HG03432 (cell line): ENCODE measurements at regions not wholly inside any gene's neighbourhood (a gene's known extent, or its start where the extent isn't known, plus 50 kb on each side); places are given as distances from the start of the nearest gene placed in this dataset.
"Not testable (repeated sequence)": the region's sequence is repeated elsewhere in the genome, so short reads cannot be mapped to it uniquely, and the experiment has no call there.

Experiments
- ATAC-seq: cut with Tn5 transposase; IDR thresholded peaks from one replicate; pipeline ENCODE4 v1.9.1; 2021; ENCODE audit warnings: mild to moderate bottlenecking, moderate library complexity; ENCODE audit not compliant: unreplicated experiment

DNA sequence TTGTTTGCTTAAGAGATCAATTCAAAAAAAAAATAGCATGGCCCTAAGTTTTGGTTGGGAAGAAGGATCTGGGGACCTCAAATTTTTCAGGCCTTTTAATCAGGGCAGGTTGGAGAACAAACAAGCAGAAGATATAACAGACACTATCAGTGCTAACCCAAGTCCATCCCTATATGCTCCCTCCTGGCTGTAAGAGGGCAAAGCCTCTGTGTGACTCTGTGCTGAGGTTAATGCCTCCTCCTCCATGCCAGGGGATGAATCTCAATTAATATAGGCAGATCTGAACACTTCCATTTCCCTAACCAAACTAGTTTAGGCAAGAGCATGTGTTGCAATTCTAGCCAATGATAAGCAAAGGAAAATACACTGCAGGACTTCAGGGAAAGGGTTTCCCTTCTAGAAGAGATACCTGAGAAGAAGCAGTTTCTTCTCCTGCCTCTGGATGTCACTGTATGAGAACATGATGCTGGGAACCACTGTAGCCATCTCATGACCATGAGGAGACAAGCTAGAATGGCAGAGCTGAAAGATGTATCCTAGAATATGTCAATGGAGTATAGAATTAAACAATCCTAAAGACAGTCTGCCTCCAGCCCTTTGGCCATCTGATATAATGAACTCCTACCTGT, 76.0 kb downstream of the CHD9NB start:
- ATAC-seq = peak; percentile 56

DNA sequence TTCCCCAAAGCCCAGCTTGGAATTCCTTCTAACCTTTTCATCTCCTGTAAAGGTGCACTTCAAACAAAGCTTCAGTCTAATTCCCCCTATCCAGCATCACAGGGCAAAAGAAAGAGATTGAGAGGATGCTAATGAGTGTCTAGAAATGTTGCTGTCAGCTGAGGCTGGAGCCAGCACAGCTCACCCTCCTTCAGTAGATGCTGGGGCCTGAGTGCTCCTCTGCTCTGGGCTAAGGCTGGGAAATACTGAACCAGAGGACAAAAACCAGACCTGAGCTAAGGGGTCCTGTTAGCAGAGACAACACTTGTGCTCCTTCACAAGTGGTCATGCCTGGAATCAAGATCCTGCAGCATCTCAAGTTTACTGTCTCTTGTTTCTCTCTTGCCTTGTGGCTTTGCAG, 85.0 kb downstream of the CHD9NB start:
- no peak for ATAC-seq

DNA sequence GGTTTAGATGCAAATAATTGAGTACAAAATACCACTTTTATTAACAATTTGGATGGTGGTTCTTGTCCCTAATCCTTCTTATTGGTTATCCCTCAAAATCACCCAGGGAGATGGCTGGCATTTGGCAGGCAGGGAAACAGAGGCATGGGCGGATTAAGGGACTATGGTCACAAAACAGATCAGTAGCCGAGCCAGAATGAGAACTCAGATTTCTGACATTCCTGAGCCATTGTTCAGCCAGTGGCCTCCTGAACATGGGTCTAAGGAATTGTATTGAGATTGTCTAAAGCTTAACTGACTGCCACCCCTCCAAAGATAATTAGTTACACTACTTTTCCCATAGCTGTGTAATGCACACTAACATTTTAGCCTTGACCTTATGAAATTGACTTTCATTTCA, 88.4 kb downstream of the CHD9NB start:
- ATAC-seq = no peak

DNA sequence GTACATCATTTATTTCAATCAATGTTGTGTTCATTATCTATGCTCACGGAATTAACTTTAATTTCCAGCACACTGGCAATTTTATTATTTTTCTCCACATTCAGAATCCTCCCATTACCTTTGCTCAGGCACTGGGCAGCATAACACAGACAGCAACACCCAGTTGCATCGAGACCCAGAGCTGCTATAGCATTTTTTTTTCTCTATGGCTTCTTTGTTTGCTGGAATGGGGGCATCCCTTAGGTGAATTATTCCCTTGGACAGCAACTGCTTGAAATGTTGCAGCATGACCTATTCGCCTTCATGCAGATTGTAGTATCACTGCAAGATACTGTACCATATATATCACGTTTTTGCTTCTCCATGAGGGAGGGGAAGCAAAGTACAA, 88.8 kb downstream of the CHD9NB start:
- no peak for ATAC-seq

DNA sequence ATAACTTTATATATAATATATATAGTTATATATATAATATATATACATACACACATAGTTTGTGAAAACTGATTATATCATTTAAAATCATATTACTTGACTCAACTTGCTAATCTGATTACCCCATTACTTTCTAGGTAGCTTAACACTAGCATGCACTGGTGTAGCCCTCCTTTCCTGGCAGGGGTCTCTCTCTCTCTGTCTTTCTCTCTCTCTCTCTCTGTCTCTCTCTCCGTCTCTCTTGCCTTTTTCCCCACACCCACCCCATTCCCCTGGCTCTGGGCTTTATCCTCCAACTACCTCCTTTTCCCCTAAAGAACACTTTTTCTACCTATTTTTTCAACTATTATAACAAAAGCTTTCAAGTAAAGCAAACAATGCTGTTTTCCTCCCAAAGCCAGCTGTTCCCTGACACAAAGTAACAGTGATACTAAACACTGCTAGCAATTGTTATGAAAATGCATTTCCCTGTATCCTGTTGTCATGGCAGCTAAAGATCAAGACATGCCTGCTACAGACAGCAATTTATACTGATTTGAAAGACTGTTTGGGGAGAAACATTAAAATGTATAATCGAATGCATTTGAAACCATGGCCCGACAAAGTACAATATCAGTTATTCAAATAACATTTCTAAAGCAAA, 89.4 kb downstream of the CHD9NB start:
- ATAC-seq = no peak

DNA sequence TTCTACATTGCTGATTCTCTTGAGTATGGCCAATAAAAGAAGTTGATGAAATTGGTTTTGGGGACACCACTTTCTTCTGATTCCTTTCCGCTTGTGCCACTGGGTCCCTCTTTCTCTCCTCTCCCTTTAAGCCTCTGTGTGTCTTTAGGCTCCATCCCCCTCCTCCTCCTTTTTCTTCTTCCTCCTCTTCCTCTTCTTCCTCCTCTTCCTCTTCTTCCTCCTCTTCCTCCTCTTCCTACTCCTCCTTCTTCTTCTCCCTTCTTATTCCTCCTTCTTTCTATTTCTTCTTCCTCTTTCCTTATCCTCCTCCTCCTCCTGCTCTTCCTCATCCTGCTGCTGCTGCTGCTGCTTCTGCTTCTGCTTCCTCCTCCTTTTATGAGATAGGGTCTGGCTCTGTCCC, 93.7 kb downstream of the CHD9NB start:
- no peak for ATAC-seq

DNA sequence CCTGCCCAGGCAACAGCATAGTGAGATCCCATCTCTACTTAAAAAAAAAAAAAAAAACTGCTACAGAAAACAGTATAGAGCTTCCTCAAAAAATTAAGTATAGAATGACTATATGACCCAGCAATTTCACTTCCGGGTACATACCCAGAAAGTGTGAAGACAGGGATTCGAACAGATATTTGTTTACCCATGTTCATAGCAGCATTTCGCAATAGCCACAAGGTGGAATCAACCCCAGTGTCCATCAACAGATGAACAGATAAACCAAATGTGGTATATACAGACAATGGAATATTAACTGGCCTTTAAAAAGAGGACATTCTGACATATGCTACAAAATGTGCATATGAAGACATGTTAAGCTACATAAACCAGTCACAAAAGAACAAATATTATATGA, 95.5 kb downstream of the CHD9NB start:
- no peak for ATAC-seq

DNA sequence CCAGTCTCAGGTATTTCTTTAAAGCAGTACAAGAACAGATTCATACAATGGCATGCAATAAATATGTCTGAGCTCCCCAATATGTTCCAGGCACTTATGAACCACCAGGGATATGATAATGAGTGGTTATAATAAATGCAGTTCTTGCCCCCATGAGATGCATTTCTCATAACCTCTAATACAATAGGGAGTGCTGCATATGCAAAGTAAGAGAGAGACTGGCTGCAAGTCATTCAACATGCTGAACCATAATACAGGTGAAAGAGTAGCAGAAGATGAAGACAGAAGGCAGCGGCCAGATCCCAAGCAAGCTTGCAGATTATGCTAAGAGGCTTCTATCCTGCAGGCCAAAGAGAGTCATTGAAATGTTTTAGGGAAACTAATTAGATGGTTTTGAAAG, 96.7 kb downstream of the CHD9NB start:
- no peak for ATAC-seq

DNA sequence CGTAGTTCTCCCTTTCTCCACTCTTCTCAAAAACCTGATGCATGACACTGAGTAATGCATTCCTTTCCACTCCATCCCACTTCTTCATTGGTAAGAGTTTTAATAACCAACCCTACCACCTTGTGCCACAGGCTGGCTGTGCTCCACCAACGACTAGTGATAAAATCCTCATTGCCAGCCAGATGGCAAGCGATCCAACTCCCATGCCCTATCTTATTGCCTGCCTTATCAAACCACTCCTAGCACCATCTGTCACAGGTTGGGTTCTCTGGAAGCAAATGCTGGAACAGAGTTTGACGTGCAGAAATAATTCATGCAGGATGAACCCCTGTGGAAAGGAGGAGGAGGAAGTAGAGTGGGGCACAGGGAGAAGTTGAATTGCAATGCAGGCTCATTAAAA, 99.5 kb downstream of the CHD9NB start:
- ATAC-seq = no peak

DNA sequence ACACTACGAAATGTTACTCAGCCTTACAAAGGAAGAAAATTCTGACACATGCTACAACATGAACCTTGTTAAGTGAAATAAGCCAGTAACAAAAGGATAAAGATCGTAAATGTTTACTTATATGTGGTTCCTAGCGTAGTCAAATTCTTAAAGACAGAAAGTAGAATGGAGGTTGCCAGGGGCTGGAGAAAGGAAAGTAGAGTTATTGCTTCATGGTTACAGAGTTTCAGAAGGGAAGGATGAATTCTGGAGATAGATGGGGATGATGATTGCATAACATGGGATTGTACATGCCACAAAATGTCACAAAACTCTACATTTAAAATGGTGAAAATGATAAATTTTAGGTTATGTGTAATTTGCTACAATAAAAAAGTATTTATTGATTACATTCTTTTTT, 103.8 kb downstream of the CHD9NB start:
- no peak for ATAC-seq

DNA sequence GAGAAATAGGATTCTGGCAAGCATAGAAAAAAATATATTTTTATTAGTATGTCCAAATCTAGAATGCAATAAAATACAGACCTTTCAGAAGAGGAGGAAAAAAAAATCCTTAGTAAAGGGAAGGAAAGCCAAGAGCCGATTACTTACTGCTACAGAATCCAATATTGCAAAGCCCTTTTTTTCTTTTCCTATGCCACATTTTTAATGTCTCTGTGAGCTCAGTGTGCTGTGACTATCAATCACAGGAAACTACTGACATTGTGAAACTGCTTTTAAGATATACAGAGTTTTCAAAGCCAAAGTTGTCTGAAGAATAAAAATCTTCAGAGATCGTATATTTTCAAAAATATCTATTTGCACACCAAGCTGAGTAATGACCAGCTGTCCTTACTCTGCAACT, 120.4 kb downstream of the CHD9NB start:
- no peak for ATAC-seq

DNA sequence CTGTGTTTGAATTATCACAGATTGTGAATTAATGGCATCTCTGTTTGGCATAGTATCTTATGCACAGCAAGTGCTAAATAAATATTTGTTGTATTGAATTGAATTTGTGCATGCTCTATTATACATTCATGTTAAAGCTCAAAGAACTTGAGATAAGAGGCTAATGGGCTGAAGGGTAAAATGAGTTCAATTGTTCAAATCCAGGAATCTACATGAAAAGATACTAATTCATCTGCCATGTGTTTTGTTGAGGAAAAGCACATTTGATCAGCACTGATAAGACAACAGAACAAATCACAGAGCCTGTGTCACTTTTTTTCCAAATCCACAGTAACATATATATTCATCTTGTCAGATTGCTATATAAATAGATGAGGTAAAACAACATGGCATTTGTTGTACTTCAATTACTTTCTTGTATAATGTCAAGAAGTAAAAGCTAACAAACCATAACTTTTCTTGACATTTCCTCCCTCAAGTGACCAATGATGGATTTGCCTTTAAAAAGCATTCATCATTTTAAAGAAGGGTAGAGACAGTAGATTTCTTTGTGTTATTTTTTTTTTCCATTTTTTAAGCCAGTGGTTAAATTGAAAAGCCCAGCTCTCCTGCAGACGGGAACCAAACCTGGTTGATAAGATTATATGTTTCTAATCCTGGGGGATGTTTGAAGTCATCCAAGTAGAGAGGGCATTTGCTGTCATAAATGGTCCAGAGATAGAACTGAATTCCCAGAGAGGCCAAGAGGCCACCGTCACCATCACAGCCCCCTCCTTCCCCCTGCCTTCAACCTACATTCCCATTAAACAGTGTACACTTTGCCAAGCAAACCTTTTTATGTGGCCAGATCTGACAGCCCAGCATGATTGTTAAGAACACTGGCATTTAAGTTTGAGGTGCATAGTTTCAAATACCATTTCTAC, 123.0 kb downstream of the CHD9NB start:
- ATAC-seq = no peak

DNA sequence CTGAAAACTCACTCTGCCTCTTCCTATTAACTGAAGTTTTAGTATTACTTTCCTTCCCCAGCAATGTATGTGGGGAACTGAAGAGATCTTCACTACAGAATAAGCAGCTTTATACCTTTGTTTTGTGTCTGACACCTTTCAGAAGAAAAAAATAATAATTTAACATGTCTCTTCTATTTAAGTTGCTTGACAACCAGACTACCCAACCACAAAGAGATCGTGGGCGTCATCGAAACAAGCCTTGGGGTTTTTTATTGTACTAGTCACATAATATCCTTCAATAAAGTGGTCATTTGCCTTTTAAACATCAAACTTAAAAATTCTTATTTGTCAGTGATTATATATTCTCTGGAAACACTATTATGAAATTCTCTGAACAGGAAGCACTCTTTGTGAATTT, 123.7 kb downstream of the CHD9NB start:
- no peak for ATAC-seq

DNA sequence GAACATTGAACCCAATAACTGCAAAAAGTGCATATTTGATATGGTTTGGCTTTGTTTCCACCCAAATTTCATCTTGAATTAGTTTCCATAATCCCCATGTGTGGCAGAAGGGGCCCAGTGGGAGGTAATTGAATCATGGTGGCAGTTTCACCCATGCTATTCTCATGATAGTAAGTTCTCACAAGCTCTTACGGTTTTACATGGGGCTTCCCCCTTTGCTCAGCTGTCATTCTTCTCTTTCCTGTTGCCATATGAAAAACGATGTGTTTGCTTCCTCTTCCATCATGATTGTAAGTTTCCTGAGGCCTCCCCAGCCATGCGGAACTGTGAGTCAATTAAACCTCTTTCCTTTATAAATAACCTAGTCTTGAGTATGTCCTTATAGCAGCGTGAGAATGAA, 127.6 kb downstream of the CHD9NB start:
- ATAC-seq = no peak

DNA sequence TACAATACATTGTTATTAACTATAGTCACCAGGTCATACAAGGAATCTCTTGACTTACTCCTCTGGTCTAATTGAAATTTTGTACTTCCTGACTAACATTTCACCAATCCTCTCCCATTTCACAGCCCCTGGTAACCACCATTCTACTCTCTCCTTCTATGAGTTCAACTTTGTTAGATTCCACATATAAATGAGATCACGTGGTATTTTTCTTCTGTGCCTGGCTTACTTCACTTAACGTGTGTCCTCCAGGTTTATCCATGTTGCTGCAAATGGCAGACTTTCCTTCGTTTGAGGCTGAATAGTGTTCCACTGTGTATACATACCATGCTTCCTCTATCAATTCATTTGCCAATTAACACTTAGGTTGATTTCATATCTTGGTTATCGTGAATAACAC, 128.5 kb downstream of the CHD9NB start:
- ATAC-seq = no peak

DNA sequence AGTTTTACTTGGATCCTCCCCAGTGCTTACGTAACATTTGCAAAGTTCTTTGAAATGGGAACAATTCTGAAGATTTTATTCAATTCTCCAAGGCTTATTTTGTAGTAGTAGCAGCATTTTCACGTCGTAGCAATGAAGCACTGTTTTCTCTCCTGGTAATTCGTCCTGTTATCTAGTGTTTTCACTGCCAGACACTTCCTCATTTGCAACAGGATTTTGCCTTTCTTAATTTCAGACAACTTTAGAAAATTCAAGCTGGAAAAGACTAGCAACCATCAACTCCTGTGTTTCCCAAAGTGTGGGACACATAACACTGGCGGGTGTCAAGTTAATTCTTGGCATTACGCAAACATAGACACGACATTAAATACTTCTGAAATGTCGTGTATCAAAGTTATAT, 131.6 kb downstream of the CHD9NB start:
- ATAC-seq = no peak

DNA sequence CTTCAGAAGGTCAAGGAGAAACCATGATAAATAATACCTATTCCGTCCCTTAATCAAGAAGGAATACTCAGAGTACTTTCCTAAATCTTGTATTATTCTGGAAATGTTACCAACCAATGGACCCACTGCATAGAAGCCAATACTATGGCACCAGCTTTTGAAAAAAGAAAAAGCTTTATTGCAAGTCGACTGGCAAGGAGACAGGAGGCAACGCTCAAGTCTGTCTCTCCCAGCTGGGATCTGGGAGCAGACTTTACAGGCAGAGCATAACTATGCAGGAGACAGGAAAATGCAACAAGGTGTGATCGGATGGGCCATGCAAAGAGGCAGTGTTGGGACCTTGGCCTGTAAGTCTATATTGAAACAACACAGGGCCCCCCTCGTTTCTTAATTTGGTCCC, 132.4 kb downstream of the CHD9NB start:
- ATAC-seq = no peak

DNA sequence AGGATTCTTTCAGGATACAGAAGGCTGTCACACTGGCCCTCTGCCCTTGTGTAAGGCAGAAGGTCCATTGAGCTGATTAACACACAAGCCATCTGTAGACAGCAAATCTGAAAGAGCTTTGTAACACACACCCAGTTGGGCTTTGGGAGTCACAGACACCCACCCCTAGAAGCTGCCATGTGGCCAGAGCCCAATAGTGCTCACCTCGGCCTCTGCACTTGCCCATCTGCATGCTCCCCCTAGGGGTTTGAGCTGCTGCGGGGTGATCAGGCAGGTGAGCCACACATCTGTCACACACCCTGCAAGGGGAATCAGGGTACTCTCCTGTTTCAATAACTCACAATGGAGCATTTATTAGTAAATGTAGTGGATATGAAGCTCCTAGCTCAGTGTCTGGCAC, 138.3 kb downstream of the CHD9NB start:
- no peak for ATAC-seq

DNA sequence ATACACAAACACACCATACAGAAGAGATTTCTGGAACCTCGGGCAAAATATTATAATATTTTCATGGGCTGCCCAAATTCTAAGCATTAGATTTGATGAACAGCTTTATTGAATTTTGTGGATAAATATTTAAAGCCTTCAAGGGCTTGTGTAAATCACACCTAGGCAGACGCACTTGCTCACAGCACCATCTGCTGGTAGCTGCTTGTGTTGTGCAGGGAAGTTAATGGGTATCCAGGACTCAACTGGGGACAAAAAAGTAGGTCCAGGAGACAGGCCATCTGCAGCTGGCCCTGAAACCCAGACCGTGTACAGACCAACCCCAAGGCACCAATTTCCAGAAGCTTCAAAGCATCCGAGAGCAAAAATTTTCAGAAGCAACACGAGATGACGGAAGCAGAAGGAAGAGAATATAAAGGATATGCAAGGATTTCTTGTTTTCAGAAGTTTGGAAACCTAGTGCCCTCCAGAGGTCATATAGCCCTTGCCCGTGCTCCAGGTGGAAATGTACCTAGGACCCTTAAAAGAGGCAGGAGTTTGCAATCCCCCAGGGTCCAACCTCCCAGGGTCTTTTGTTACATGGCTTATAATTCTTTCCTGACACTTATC, 140.0 kb downstream of the CHD9NB start:
- ATAC-seq = peak; percentile 84

DNA sequence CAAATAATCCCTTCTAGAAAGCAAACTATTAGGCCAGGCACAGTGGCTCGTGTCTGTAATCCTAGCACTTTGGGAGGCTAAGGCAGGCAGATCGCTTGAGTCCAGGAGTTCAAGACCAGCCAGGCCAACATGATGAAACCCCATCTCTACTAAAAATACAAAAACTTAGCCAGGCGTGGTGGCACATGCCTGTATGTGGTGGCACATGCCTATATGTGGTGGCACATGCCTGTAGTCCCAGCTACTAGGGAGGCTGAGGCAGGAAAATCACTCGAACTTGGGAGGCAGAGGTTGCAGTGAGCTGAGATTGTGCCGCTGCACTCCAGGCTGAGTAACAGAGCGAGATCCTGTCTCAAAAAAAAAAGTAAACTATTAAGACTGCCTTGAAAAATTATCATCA, 144.6 kb downstream of the CHD9NB start:
- not testable (repeated sequence) for ATAC-seq

DNA sequence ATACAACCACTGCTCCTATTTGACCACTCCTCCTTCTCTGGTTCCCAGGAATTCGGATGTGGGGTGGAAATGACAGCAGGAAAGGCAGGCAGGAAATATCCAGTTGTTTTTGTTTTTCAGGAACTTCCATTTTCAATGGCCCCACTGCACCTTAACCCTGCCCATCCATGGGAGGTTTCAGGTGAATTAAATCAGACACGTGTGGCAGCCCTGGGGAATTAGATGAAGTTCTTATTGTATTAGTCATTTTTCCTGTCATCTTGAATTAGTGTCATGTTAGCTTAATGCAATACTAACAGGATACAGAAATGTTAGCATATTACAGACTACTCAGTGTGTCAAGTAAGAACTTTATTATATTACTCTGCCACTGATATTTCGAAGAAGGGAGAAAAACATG, 146.4 kb downstream of the CHD9NB start:
- ATAC-seq = no peak
